H1 (cell line): ENCODE measurements at regions not wholly inside any gene's neighbourhood (a gene's known extent, or its start where the extent isn't known, plus 50 kb on each side); places are given as distances from the start of the nearest gene placed in this dataset.

Source experiments
- CTCF ChIA-PET: fragments of 300-600 bp; sonication (Branson Sonifier 250); formaldehyde crosslinking; loops from one replicate; lab custom pipeline; 2021; ENCODE audit not compliant: partially characterized antibody; lab: Charles Lee
- POLR2A ChIA-PET: fragments of 300-600 bp; sonication (Branson Sonifier 250); formaldehyde crosslinking; loops from one replicate; lab custom pipeline; 2021; ENCODE audit warnings: inconsistent platforms; ENCODE audit not compliant: partially characterized antibody; lab: Charles Lee
- DNase-seq, 2 experiments: peaks; one replicate each; pipeline versions ENCODE4 v3.0.0 to v3.0.0-alpha.2; 2010 to 2022; ENCODE audit warnings: low spot score in 2 of 2, low read depth in 1 of 2, mixed read lengths in 1 of 2
- FAIRE-seq: peaks from 2 replicates; lab custom pipeline; 2011; peaks lifted over from hg19 to GRCh38; lab: Jason Lieb, UNC
- H2AFZ ChIP-seq: 2 replicates; pipeline ENCODE4 v1.8.1; 2012; ENCODE audit warnings: low read length, inconsistent platforms
- H2AK5ac ChIP-seq: 2 replicates; pipeline ENCODE4 v1.6.1; 2013; ENCODE audit warnings: low read depth, low read length
- H2BK120ac ChIP-seq: replicated peaks from 2 replicates; pipeline ENCODE3; 2013; ENCODE audit warnings: low read depth, low read length, inconsistent platforms
- H2BK12ac ChIP-seq: 2 replicates; pipeline ENCODE4 v1.6.1; 2013; ENCODE audit warnings: low read depth, low read length
- H2BK15ac ChIP-seq: 2 replicates; pipeline ENCODE4 v1.6.1; 2013; ENCODE audit warnings: low read length
- H2BK20ac ChIP-seq: 2 replicates; pipeline ENCODE4 v1.6.1; 2013; ENCODE audit warnings: low read length
- H2BK5ac ChIP-seq: 2 replicates; pipeline ENCODE4 v1.6.1; 2013; ENCODE audit warnings: low read depth, low read length
- H3K14ac ChIP-seq: 2 replicates; pipeline ENCODE4 v1.6.1; 2013; ENCODE audit warnings: inconsistent platforms; ENCODE audit not compliant: insufficient read length
- H3K18ac ChIP-seq: 2 replicates; pipeline ENCODE4 v1.6.1; 2013; ENCODE audit warnings: low read length; ENCODE audit errors: extremely low read depth
- H3K23ac ChIP-seq: 2 replicates; pipeline ENCODE4 v1.6.1; 2013; ENCODE audit warnings: inconsistent platforms; ENCODE audit not compliant: insufficient read length
- H3K23me2 ChIP-seq: 2 replicates; pipeline ENCODE4 v1.6.1; 2013; ENCODE audit warnings: low read depth, low read length
- H3K27ac ChIP-seq: 2 replicates; pipeline ENCODE4 v1.6.1; 2011; ENCODE audit warnings: low read depth, low read length, inconsistent platforms
- H3K27me3 ChIP-seq, 4 experiments: replicated peaks in 1 of 4; 1 replicate in 1 of 4; 2 replicates in 3 of 4; pipeline versions ENCODE4 v1.6.1 to v1.8.1; 2011 to 2013; ENCODE audit warnings: low read length in 3 of 4, mild to moderate bottlenecking in 3 of 4, inconsistent platforms in 2 of 4, mixed read lengths in 2 of 4, moderate library complexity in 1 of 4; ENCODE audit not compliant: control insufficient read depth in 3 of 4, insufficient read depth in 3 of 4; ENCODE audit errors: extremely low read depth in 1 of 4
- H3K36me3 ChIP-seq, 4 experiments: 2 replicates each; pipeline versions ENCODE4 v1.6.1 to v1.8.1; 2011 to 2013; ENCODE audit warnings: mild to moderate bottlenecking in 4 of 4, low read length in 3 of 4, moderate library complexity in 2 of 4, control low read depth in 1 of 4, inconsistent platforms in 1 of 4; ENCODE audit not compliant: insufficient read depth in 4 of 4, control insufficient read depth in 2 of 4
- H3K4ac ChIP-seq: replicated peaks from 2 replicates; pipeline ENCODE3; 2013; ENCODE audit warnings: low read length, low read depth, mixed read lengths, inconsistent platforms; ENCODE audit not compliant: insufficient read length
- H3K4me1 ChIP-seq, 4 experiments: replicated peaks in 1 of 4; 1 replicate in 1 of 4; 2 replicates in 3 of 4; pipeline versions ENCODE4 v1.6.1 to v1.8.1; 2011 to 2013; ENCODE audit warnings: low read length in 3 of 4, inconsistent platforms in 2 of 4, mixed read lengths in 1 of 4; ENCODE audit not compliant: insufficient read depth in 4 of 4, control insufficient read depth in 3 of 4
- H3K4me2 ChIP-seq, 2 experiments: 2 replicates each; pipeline versions ENCODE4 v1.6.1 to v1.8.1; 2011 to 2013; ENCODE audit warnings: low read depth in 2 of 2, low read length in 2 of 2, control low read depth in 1 of 2, inconsistent platforms in 1 of 2, mild to moderate bottlenecking in 1 of 2; ENCODE audit not compliant: insufficient read depth in 1 of 2
- H3K4me3 ChIP-seq, 4 experiments: fragments of 200-600, 300-600 bp in 1 of 4; sonication (generic), shearing (Covaris generic), sonication (Bioruptor Twin) in 1 of 4; 2 replicates each; pipeline versions ENCODE4 v1.5.1 to v1.8.1; 2011 to 2016; ENCODE audit warnings: low read length in 4 of 4, low read depth in 3 of 4, control low read depth in 2 of 4, inconsistent platforms in 2 of 4, mild to moderate bottlenecking in 2 of 4, mixed read lengths in 1 of 4, moderate library complexity in 1 of 4; ENCODE audit not compliant: insufficient read depth in 2 of 4; ENCODE audit errors: extremely low read depth in 1 of 4
- H3K56ac ChIP-seq: replicated peaks from 2 replicates; pipeline ENCODE3; 2013; ENCODE audit warnings: low read depth, mild to moderate bottlenecking, mixed read lengths, low read length, inconsistent platforms; ENCODE audit not compliant: insufficient read length
- H3K79me1 ChIP-seq: 2 replicates; pipeline ENCODE4 v1.6.1; 2013; ENCODE audit warnings: low read depth, low read length, control low read depth
- H3K79me2 ChIP-seq, 2 experiments: 2 replicates each; pipeline versions ENCODE4 v1.6.1 to v1.8.1; 2012 to 2013; ENCODE audit warnings: low read length in 2 of 2, mild to moderate bottlenecking in 2 of 2, inconsistent platforms in 1 of 2; ENCODE audit not compliant: insufficient read depth in 2 of 2, control insufficient read depth in 1 of 2
- H3K9ac ChIP-seq, 4 experiments: replicated peaks in 1 of 4; 1 replicate in 1 of 4; 2 replicates in 3 of 4; pipeline versions ENCODE4 v1.6.1 to v1.8.1; 2011 to 2013; ENCODE audit warnings: low read depth in 3 of 4, low read length in 3 of 4, control low read depth in 2 of 4, mild to moderate bottlenecking in 2 of 4, moderate library complexity in 2 of 4, inconsistent platforms in 1 of 4; ENCODE audit errors: extremely low read depth in 1 of 4
- H3K9me3 ChIP-seq, 2 experiments: 2 replicates each; pipeline versions ENCODE4 v1.6.1 to v1.8.1; 2012 to 2013; ENCODE audit warnings: mild to moderate bottlenecking in 2 of 2, moderate library complexity in 2 of 2, control low read depth in 1 of 2, inconsistent platforms in 1 of 2, low read depth in 1 of 2, low read length in 1 of 2, mixed read lengths in 1 of 2; ENCODE audit not compliant: insufficient read depth in 2 of 2
- H4K20me1 ChIP-seq, 2 experiments: replicated peaks in 1 of 2; 2 replicates each; pipeline versions ENCODE3 to v1.8.1; 2011 to 2013; ENCODE audit warnings: inconsistent platforms in 2 of 2, low read length in 2 of 2, mild to moderate bottlenecking in 1 of 2; ENCODE audit not compliant: insufficient read depth in 2 of 2, control insufficient read depth in 1 of 2
- H4K5ac ChIP-seq: 2 replicates; pipeline ENCODE4 v1.6.1; 2013; ENCODE audit warnings: low read length, low read depth, mixed read lengths, inconsistent platforms; ENCODE audit not compliant: insufficient read length
- H4K8ac ChIP-seq: 2 replicates; pipeline ENCODE4 v1.8.0; 2013; ENCODE audit warnings: mild to moderate bottlenecking, moderate library complexity, low read length, inconsistent platforms; ENCODE audit not compliant: insufficient read depth; ENCODE audit errors: extremely low read depth
- H4K91ac ChIP-seq: replicated peaks from 2 replicates; pipeline ENCODE3; 2013; ENCODE audit warnings: low read length, mixed read lengths, inconsistent platforms; ENCODE audit not compliant: insufficient read length
- ASH2L ChIP-seq: fragments of 200-600, 300-600 bp; sonication (generic); IDR thresholded peaks from one replicate; pipeline ENCODE4 v1.7.1; 2017; ENCODE audit warnings: low read length
- KDM4A ChIP-seq: IDR thresholded peaks from one replicate; pipeline ENCODE4 v1.7.1; 2012; ENCODE audit warnings: low read depth, mild to moderate bottlenecking, moderate library complexity, low read length, inconsistent platforms; ENCODE audit not compliant: severe bottlenecking
- NANOG ChIP-seq: IDR thresholded peaks from 2 replicates; pipeline ENCODE4 v1.6.1; 2011; ENCODE audit warnings: low read length, low read depth, mild to moderate bottlenecking, inconsistent platforms; ENCODE audit not compliant: insufficient read depth, poor library complexity, severe bottlenecking
- NRF1 ChIP-seq: IDR thresholded peaks from 2 replicates; pipeline ENCODE4 v1.6.1; 2011; ENCODE audit warnings: mild to moderate bottlenecking, low read depth, low read length, improper control_type of control experiment
- SP1 ChIP-seq: IDR thresholded peaks from 2 replicates; pipeline ENCODE4 v1.6.1; 2011; ENCODE audit warnings: low read depth, low read length
- TCF12 ChIP-seq: IDR thresholded peaks from 2 replicates; pipeline ENCODE4 v1.6.1; 2011; ENCODE audit warnings: low read depth, mild to moderate bottlenecking, low read length
- WGBS, 2 experiments: shearing (Covaris generic) in 1 of 2; methylation state at CpG; one replicate each; pipeline versions ENCODE4 v1.1.6 to v1.1.7; 2013 to 2015; ENCODE audit warnings: low lambda C conversion rate in 2 of 2, mixed read lengths in 2 of 2, inconsistent platforms in 1 of 2, low coverage in 1 of 2, missing lambda C conversion rate in 1 of 2; ENCODE audit not compliant: insufficient replicate concordance in 2 of 2, insufficient coverage in 1 of 2, insufficient read length in 1 of 2; ENCODE audit errors: extremely low coverage in 1 of 2, missing lambda C conversion rate in 1 of 2; 5-methylcytosine and 5-hydroxymethylcytosine counted together
- TF ChIP-seq, protein P1 (sequence below): IDR thresholded peaks from 2 replicates; pipeline ENCODE4 v1.6.1; 2012; ENCODE audit warnings: inconsistent platforms
- TF ChIP-seq, protein P2 (sequence below): IDR thresholded peaks from 2 replicates; pipeline ENCODE4 v1.6.1; 2011; ENCODE audit warnings: low read depth, mild to moderate bottlenecking, low read length; ENCODE audit not compliant: insufficient read depth

DNA sequence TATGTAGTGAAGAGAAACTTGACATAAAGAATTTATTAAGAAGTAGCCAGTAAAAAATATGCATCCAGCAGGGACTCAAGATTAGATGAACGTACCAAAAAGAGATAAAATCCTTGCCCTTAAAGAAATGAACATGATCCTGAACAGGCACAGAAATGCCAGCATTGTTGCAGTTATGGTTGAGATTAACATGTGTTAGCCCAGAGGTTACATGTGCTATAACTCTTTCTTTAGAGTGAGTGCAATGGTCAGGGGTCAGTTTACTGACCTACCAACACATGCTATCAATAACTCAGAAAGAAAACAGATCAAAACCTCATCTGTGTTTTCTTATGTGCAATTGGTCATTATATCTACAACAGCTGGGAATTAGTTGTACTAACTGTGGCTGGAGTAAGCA is 166.1 kb upstream of the NDST3 start:
- Histone ChIP-seq H3K56ac (no peak overlapping the region), H4K91ac (no peak overlapping the region), H3K23me2 (no peaks in the 10 kb centered on the region), H3K4me2 (no peak overlapping the region), H4K20me1 (no peaks in the 10 kb centered on the region), H3K79me1 (no peaks in the 10 kb centered on the region), H4K8ac (no peak overlapping the region), H3K27ac (no peak overlapping the region), H3K9me3 (no peaks in the 10 kb centered on the region), H2BK12ac (no peak overlapping the region), H2BK20ac (no peak overlapping the region), H2BK5ac (no peak overlapping the region), H2AFZ (no peak overlapping the region), H3K79me2 (no peaks in the 10 kb centered on the region), H2BK15ac (no peak overlapping the region), H2BK120ac (no peak overlapping the region), H3K4me1 (no peaks in the 10 kb centered on the region), H3K36me3 (no peaks in the 10 kb centered on the region), H3K4me3 (no peak overlapping the region), H3K9ac (no peak overlapping the region), H3K23ac (no peak overlapping the region), H3K27me3 (no peaks in the 10 kb centered on the region), H4K5ac (no peak overlapping the region), H2AK5ac (no peak overlapping the region), H3K4ac (no peak overlapping the region), H3K18ac (no peak overlapping the region), H3K14ac (no peak overlapping the region)
- no peak for TF ChIP-seq TCF12
- TF ChIP-seq, protein P1, sequence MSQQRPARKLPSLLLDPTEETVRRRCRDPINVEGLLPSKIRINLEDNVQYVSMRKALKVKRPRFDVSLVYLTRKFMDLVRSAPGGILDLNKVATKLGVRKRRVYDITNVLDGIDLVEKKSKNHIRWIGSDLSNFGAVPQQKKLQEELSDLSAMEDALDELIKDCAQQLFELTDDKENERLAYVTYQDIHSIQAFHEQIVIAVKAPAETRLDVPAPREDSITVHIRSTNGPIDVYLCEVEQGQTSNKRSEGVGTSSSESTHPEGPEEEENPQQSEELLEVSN = no peak
- no peak for TF ChIP-seq NANOG
- TF ChIP-seq SP1 = no peak
- no peak for TF ChIP-seq KDM4A
- TF ChIP-seq ASH2L = no peak
- TF ChIP-seq, protein P2, sequence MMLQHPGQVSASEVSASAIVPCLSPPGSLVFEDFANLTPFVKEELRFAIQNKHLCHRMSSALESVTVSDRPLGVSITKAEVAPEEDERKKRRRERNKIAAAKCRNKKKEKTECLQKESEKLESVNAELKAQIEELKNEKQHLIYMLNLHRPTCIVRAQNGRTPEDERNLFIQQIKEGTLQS = no peak
- TF ChIP-seq NRF1 = no peak
- 95% methylated on average over 1 of the region's 1 CpG; no CpG with 5 or more reads in 1 of the 2 experiments for WGBS, 2 experiments
- POLR2A ChIA-PET = no interaction called here
- DNase-seq (no peak), FAIRE-seq (no peak)
- CTCF ChIA-PET = no interaction called here
